Left colon (tissue), 2 donors: ENCODE measurements at regions not wholly inside any gene's neighbourhood (a gene's known extent, or its start where the extent isn't known, plus 50 kb on each side); places are given as distances from the start of the nearest gene placed in this dataset.
"Not testable (repeated sequence)": the region's sequence is repeated elsewhere in the genome, so short reads cannot be mapped to it uniquely, and the experiment has no call there.

ENCODE experiments used
- ATAC-seq: fragments of 200-7000 bp; cut with Tn5 transposase; one replicate; pipeline ENCODE4 v1.9.1; 2020; ENCODE audit warnings: mild to moderate bottlenecking, moderate library complexity
- DNase-seq, 2 donors: peaks; one replicate each; pipeline ENCODE4 v3.0.0-alpha.2; 2020
- intact Hi-C, 2 donors: fragments of 100-400 bp; cut with DNase I in 1 of 2; cut with micrococcal nuclease in 1 of 2; formaldehyde crosslinking; loops; one replicate each; pipeline versions ENCODE4 v1.11.2 to v1.14.0; 2022; cut with DNase I, micrococcal nuclease
- donor health status: DM: no; HTN: no; CAD: no.
- donor health status: DM: yes; HTN: yes; CAD: no.

- ATAC-seq: no peak
- intact Hi-C loops: no loop called here
Measured at GRCh38 chr2:182477774-182478173, 50.9 kb upstream of the PDE1A start.

GRCh38 chr2:182481676-182482075 is 54.8 kb upstream of the PDE1A start:
- intact Hi-C loops: no loop called here
- ATAC-seq (no peak), DNase-seq (no peak)

More at GRCh38 chr2:182477774-182478173, 50.9 kb upstream of the PDE1A start:
- no peak for DNase-seq

GRCh38 chr2:182482511-182482910 is 55.7 kb upstream of the PDE1A start:
- intact Hi-C loops: no loop called here
- ATAC-seq (no peak), DNase-seq (no peak)

- ATAC-seq (no peak), DNase-seq (no peak)
- intact Hi-C loops: no loop called here
Measured at GRCh38 chr2:182496596-182496995, 69.8 kb upstream of the PDE1A start.

- intact Hi-C loops: no loop called here
- ATAC-seq (no peak), DNase-seq (no peak)
Measured at GRCh38 chr2:182499706-182500470, 73.1 kb upstream of the PDE1A start.

GRCh38 chr2:182503886-182504285 is 77.0 kb upstream of the PDE1A start:
- DNase-seq: no peak
- intact Hi-C loops: no loop called here
- no peak for ATAC-seq

GRCh38 chr2:182504903-182505302 is 78.1 kb upstream of the PDE1A start:
- DNase-seq: no peak
- no peak for ATAC-seq
- intact Hi-C loops: no loop called here

- DNase-seq (no peak), ATAC-seq (no peak)
- intact Hi-C loops: no loop called here
Measured at GRCh38 chr2:182506606-182507005, 79.8 kb upstream of the PDE1A start.

- DNase-seq, ATAC-seq, intact Hi-C loops: not testable (repeated sequence)
Measured at GRCh38 chr2:182508583-182508982, 81.7 kb upstream of the PDE1A start.

GRCh38 chr2:182509216-182509615 is 82.4 kb upstream of the PDE1A start:
- DNase-seq: no peak
- ATAC-seq: no peak

GRCh38 chr2:182521453-182522404 is 94.9 kb upstream of the PDE1A start:
- intact Hi-C loops: no loop called here
- ATAC-seq (no peak), DNase-seq (no peak)

More at GRCh38 chr2:182509216-182509615, 82.4 kb upstream of the PDE1A start:
- intact Hi-C loops: no loop called here

GRCh38 chr2:182522405-182522896 is 95.6 kb upstream of the PDE1A start:
- no peak for DNase-seq
- no peak for ATAC-seq
- intact Hi-C loops: no loop called here

GRCh38 chr2:182522972-182523473 is 96.2 kb upstream of the PDE1A start:
- no peak for DNase-seq
- no peak for ATAC-seq
- intact Hi-C loops: no loop called here

GRCh38 chr2:182530636-182531035 is 103.8 kb upstream of the PDE1A start:
- DNase-seq: no peak
- intact Hi-C loops: no loop called here
- no peak for ATAC-seq

GRCh38 chr2:182540252-182540651 is 113.4 kb upstream of the PDE1A start:
- intact Hi-C loops: no loop called here
- no peak for DNase-seq
- peak; percentile 32 for ATAC-seq

- ATAC-seq (no peak), DNase-seq (no peak)
- intact Hi-C loops: no loop called here
Measured at GRCh38 chr2:182541268-182541667, 114.4 kb upstream of the PDE1A start.

GRCh38 chr2:182542501-182543258 is 115.8 kb upstream of the PDE1A start:
- DNase-seq: no peak
- intact Hi-C loops: no loop called here
- no peak for ATAC-seq

GRCh38 chr2:182543741-182544525 is 117.1 kb upstream of the PDE1A start:
- intact Hi-C loops: no loop called here
- DNase-seq (no peak), ATAC-seq (no peak)
